Uterus (tissue), 3 donors: ENCODE measurements at regions not wholly inside any gene's neighbourhood (a gene's known extent, or its start where the extent isn't known, plus 50 kb on each side); places are given as distances from the start of the nearest gene placed in this dataset.

Experiments
- DNase-seq, 2 donors: peaks; one replicate each; pipeline ENCODE4 v3.0.0-alpha.2; 2019 to 2020
- H3K27ac ChIP-seq, 2 donors: fragments of 200-600 bp; sonication (generic); 1 replicate in 1 of 2; 2 replicates in 1 of 2; pipeline ENCODE4 v1.5.1; 2016 to 2018
- H3K27me3 ChIP-seq, 2 donors: fragments of 200-600 bp; sonication (generic); one replicate each; pipeline ENCODE4 v1.5.1; 2018 to 2019; ENCODE audit warnings: control low read depth in 1 of 2
- H3K36me3 ChIP-seq, 2 donors: fragments of 200-600 bp; sonication (generic); one replicate each; pipeline ENCODE4 v1.5.1; 2019; ENCODE audit warnings: control low read depth in 1 of 2
- H3K4me1 ChIP-seq, 2 donors: fragments of 200-600 bp; sonication (generic); one replicate each; pipeline ENCODE4 v1.5.1; 2018 to 2019; ENCODE audit warnings: control low read depth in 1 of 2
- H3K4me3 ChIP-seq, 2 donors: fragments of 200-600 bp; sonication (generic); 1 replicate in 1 of 2; 2 replicates in 1 of 2; pipeline ENCODE4 v1.5.1; 2018 to 2019; ENCODE audit warnings: mild to moderate bottlenecking in 1 of 2
- H3K9me3 ChIP-seq, 2 donors: fragments of 200-600 bp; sonication (generic); one replicate each; pipeline ENCODE4 v1.5.1; 2019; ENCODE audit warnings: control low read depth in 1 of 2
- CTCF ChIP-seq, 4 experiments: fragments of 200-600 bp in 2 of 4; fragments of 450-650 bp in 2 of 4; sonication (generic) in 2 of 4; IDR thresholded peaks; one replicate each; pipeline ENCODE4 v1.5.1; 2016 to 2019; ENCODE audit warnings: antibody characterized with exemption in 4 of 4, mild to moderate bottlenecking in 2 of 4, moderate library complexity in 1 of 4
- POLR2A ChIP-seq, 2 donors: fragments of 450-650 bp; IDR thresholded peaks; one replicate each; pipeline ENCODE4 v1.6.1; 2016; ENCODE audit warnings: antibody characterized with exemption in 2 of 2, mild to moderate bottlenecking in 1 of 2, moderate library complexity in 1 of 2
- intact Hi-C: fragments of 100-400 bp; cut with DNase I; formaldehyde crosslinking; loops from one replicate; pipeline ENCODE4 v1.15.1; 2023; ENCODE audit warnings: low total_unique reads
- donor health status: DM: yes; HTN: yes; CAD: no.

GRCh38 chr5:73280386-73280785, 107.4 kb downstream of the TMEM174 start:
- Histone ChIP-seq H3K36me3 (no peaks in the 10 kb centered on the region), H3K9me3 (no peaks in the 10 kb centered on the region), H3K27ac (no peak overlapping the region), H3K27me3 (no peaks in the 10 kb centered on the region), H3K4me3 (no peak overlapping the region), H3K4me1 (no peaks in the 10 kb centered on the region)
- intact Hi-C loops = no loop called here
- TF ChIP-seq POLR2A (IDR thresholded peaks at IDR 0.05) = no peak
- no peak for TF ChIP-seq CTCF (IDR thresholded peaks at IDR 0.05)
- no peak for DNase-seq

GRCh38 chr5:73279805-73280204, 106.8 kb downstream of the TMEM174 start:
- Histone ChIP-seq H3K4me1 (no peaks in the 10 kb centered on the region), H3K4me3 (no peak overlapping the region), H3K9me3 (no peaks in the 10 kb centered on the region), H3K27me3 (no peaks in the 10 kb centered on the region), H3K27ac (no peak overlapping the region), H3K36me3 (no peaks in the 10 kb centered on the region)
- intact Hi-C loops = no loop called here
- DNase-seq = no peak
- TF ChIP-seq CTCF (IDR thresholded peaks at IDR 0.05) = no peak
- TF ChIP-seq POLR2A (IDR thresholded peaks at IDR 0.05) = no peak

GRCh38 chr5:73278693-73279092, 105.7 kb downstream of the TMEM174 start:
- no peak overlapping the region for H3K27ac ChIP-seq
- DNase-seq = no peak
- no peaks in the 10 kb centered on the region for H3K4me1 ChIP-seq
- H3K27me3 ChIP-seq = no peaks in the 10 kb centered on the region
- no peak overlapping the region for H3K4me3 ChIP-seq
- H3K9me3 ChIP-seq = no peaks in the 10 kb centered on the region
- TF ChIP-seq POLR2A (IDR thresholded peaks at IDR 0.05) (no peak), CTCF (IDR thresholded peaks at IDR 0.05) (no peak)
- H3K36me3 ChIP-seq = no peaks in the 10 kb centered on the region
- intact Hi-C loops = no loop called here

GRCh38 chr5:73274881-73275663, 102.1 kb downstream of the TMEM174 start:
- intact Hi-C loops = no loop called here
- Histone ChIP-seq H3K4me1 (no peaks in the 10 kb centered on the region), H3K9me3 (no peaks in the 10 kb centered on the region), H3K27ac (no peak overlapping the region), H3K36me3 (no peaks in the 10 kb centered on the region), H3K4me3 (no peak overlapping the region), H3K27me3 (no peaks in the 10 kb centered on the region)
- no peak for DNase-seq
- TF ChIP-seq POLR2A (IDR thresholded peaks at IDR 0.05) = no peak
- no peak for TF ChIP-seq CTCF (IDR thresholded peaks at IDR 0.05)

- Histone ChIP-seq H3K36me3 (no peaks in the 10 kb centered on the region), H3K27me3 (no peaks in the 10 kb centered on the region), H3K4me3 (no peak overlapping the region), H3K4me1 (no peaks in the 10 kb centered on the region), H3K27ac (no peak overlapping the region), H3K9me3 (no peaks in the 10 kb centered on the region)
- TF ChIP-seq CTCF (IDR thresholded peaks at IDR 0.05) (no peak), POLR2A (IDR thresholded peaks at IDR 0.05) (no peak)
- no peak for DNase-seq
- intact Hi-C loops = no loop called here
Observed at GRCh38 chr5:73274121-73274520, 101.1 kb downstream of the TMEM174 start.
